IMR-90 (cell line): ENCODE measurements at regions not wholly inside any gene's neighbourhood (a gene's known extent, or its start where the extent isn't known, plus 50 kb on each side); places are given as distances from the start of the nearest gene placed in this dataset.

Experiments used
- ATAC-seq: fragments of 200-7000 bp; cut with Tn5 transposase; 2 replicates; pipeline ENCODE4 v1.9.1; 2020; ENCODE audit warnings: low read depth, mild to moderate bottlenecking, moderate library complexity
- BruUV-seq: library from RNA; stranded (reverse); fragments of 400-500 nt; replicated peaks from 2 replicates; lab custom pipeline; 2021; lab: Mats Ljungman, UMichigan
- CTCF ChIA-PET: fragments of 300-600 bp; formaldehyde crosslinking; extraction: SDS; loops from one replicate; lab custom pipeline; 2021; ENCODE audit warnings: antibody characterized with exemption; lab: Yijun Ruan, JAX
- POLR2A ChIA-PET: fragments of 300-600 bp; sonication (Branson Sonifier 250); formaldehyde crosslinking; loops from one replicate; lab custom pipeline; 2022; ENCODE audit warnings: antibody characterized with exemption; ENCODE audit not compliant: unreplicated experiment; lab: Charles Lee
- DNase-seq: peaks from one replicate; pipeline ENCODE4 v3.0.0; 2013
- H2AFZ ChIP-seq: replicated peaks from 2 replicates; pipeline ENCODE3; 2013; ENCODE audit warnings: low read length, mild to moderate bottlenecking; ENCODE audit not compliant: poor library complexity
- H2AK5ac ChIP-seq: 2 replicates; pipeline ENCODE4 v1.6.1; 2013; ENCODE audit warnings: low read depth, low read length, inconsistent platforms
- H2AK9ac ChIP-seq: replicated peaks from 2 replicates; pipeline ENCODE3; 2013; ENCODE audit warnings: mild to moderate bottlenecking, low read depth, low read length, moderate library complexity; ENCODE audit not compliant: poor library complexity
- H2BK120ac ChIP-seq: 2 replicates; pipeline ENCODE4 v1.6.1; 2013; ENCODE audit warnings: low read depth, low read length, inconsistent platforms
- H2BK15ac ChIP-seq: 3 replicates; pipeline ENCODE4 v1.6.1; 2013; ENCODE audit warnings: low read depth, low read length, inconsistent platforms
- H2BK20ac ChIP-seq: 2 replicates; pipeline ENCODE4 v1.6.1; 2013; ENCODE audit warnings: low read depth, mild to moderate bottlenecking, inconsistent platforms, low read length, moderate library complexity
- H2BK5ac ChIP-seq: 2 replicates; pipeline ENCODE4 v1.6.1; 2013; ENCODE audit warnings: mild to moderate bottlenecking, low read depth, low read length, inconsistent platforms; ENCODE audit not compliant: poor library complexity, severe bottlenecking
- H3K14ac ChIP-seq: replicated peaks from 2 replicates; pipeline ENCODE4 v1.6.1; 2013; ENCODE audit warnings: low read depth, low read length, inconsistent platforms
- H3K18ac ChIP-seq: 2 replicates; pipeline ENCODE4 v1.6.1; 2013; ENCODE audit warnings: low read depth, low read length, control low read depth
- H3K23ac ChIP-seq: 2 replicates; pipeline ENCODE4 v1.6.1; 2013; ENCODE audit warnings: low read depth, low read length, inconsistent platforms
- H3K27ac ChIP-seq: 2 replicates; pipeline ENCODE4 v1.5.1; 2013; ENCODE audit warnings: mild to moderate bottlenecking, control low read depth, low read length; ENCODE audit not compliant: insufficient read depth
- H3K27me3 ChIP-seq: 2 replicates; pipeline ENCODE4 v1.6.1; 2013; ENCODE audit warnings: low read length; ENCODE audit not compliant: control insufficient read depth, insufficient read depth
- H3K36me3 ChIP-seq: 2 replicates; pipeline ENCODE4 v1.6.1; 2013; ENCODE audit warnings: low read length, mixed read lengths; ENCODE audit not compliant: control insufficient read depth, insufficient read depth
- H3K4ac ChIP-seq: 2 replicates; pipeline ENCODE4 v1.6.1; 2013; ENCODE audit warnings: low read depth, low read length, inconsistent platforms
- H3K4me1 ChIP-seq: 2 replicates; pipeline ENCODE4 v1.6.1; 2013; ENCODE audit warnings: low read length, mixed read lengths; ENCODE audit not compliant: control insufficient read depth, insufficient read depth
- H3K4me2 ChIP-seq: 2 replicates; pipeline ENCODE4 v1.6.1; 2013; ENCODE audit warnings: low read depth, mild to moderate bottlenecking, control low read depth, low read length, moderate library complexity
- H3K4me3 ChIP-seq: 2 replicates; pipeline ENCODE4 v1.5.1; 2013; ENCODE audit warnings: low read depth, mild to moderate bottlenecking, control low read depth, low read length, moderate library complexity; ENCODE audit not compliant: insufficient read depth
- H3K56ac ChIP-seq: 2 replicates; pipeline ENCODE4 v1.6.1; 2013; ENCODE audit warnings: low read length, inconsistent platforms; ENCODE audit not compliant: insufficient read depth; ENCODE audit errors: extremely low read depth
- H3K79me1 ChIP-seq, 2 experiments: 2 replicates each; pipeline ENCODE4 v1.6.1; 2013; ENCODE audit warnings: low read length in 2 of 2, inconsistent platforms in 1 of 2, low read depth in 1 of 2
- H3K9ac ChIP-seq: 2 replicates; pipeline ENCODE4 v1.6.1; 2013; ENCODE audit warnings: low read depth, low read length, control low read depth
- H3K9me1 ChIP-seq: 2 replicates; pipeline ENCODE4 v1.6.1; 2013; ENCODE audit warnings: low read length, inconsistent platforms; ENCODE audit not compliant: insufficient read depth
- H3K9me3 ChIP-seq: 2 replicates; pipeline ENCODE4 v1.6.1; 2013; ENCODE audit warnings: low read length; ENCODE audit not compliant: control insufficient read depth, insufficient read depth
- H4K20me1 ChIP-seq: 2 replicates; pipeline ENCODE4 v1.6.1; 2013; ENCODE audit warnings: low read length, inconsistent platforms; ENCODE audit not compliant: insufficient read depth
- H4K5ac ChIP-seq: 2 replicates; pipeline ENCODE4 v1.6.1; 2013; ENCODE audit warnings: mild to moderate bottlenecking, low read depth, low read length, control low read depth
- H4K8ac ChIP-seq, 2 experiments: 2 replicates each; pipeline ENCODE4 v1.6.1; 2013; ENCODE audit warnings: low read depth in 2 of 2, low read length in 2 of 2, control low read depth in 1 of 2, inconsistent platforms in 1 of 2
- H4K91ac ChIP-seq: 2 replicates; pipeline ENCODE4 v1.6.1; 2013; ENCODE audit warnings: low read depth, low read length, inconsistent platforms; ENCODE audit not compliant: insufficient read depth
- BHLHE40 ChIP-seq: fragments of 150-350 bp; IDR thresholded peaks from 2 replicates; pipeline ENCODE4 v1.6.1; 2016; ENCODE audit warnings: mild to moderate bottlenecking, low read depth, low read length
- CHD1 ChIP-seq: IDR thresholded peaks from 2 replicates; pipeline ENCODE4 v1.6.1; 2012; ENCODE audit warnings: low read depth, low read length, improper control_type of control experiment
- MAZ ChIP-seq: IDR thresholded peaks from 2 replicates; pipeline ENCODE4 v1.6.1; 2012; ENCODE audit warnings: low read depth, mild to moderate bottlenecking, low read length, improper control_type of control experiment, moderate library complexity, borderline replicate concordance
- RFX5 ChIP-seq: IDR thresholded peaks from 2 replicates; pipeline ENCODE4 v1.8.0; 2012; ENCODE audit warnings: low read depth, mild to moderate bottlenecking, low read length, moderate library complexity
- SMC3 ChIP-seq: fragments of 150-350 bp; IDR thresholded peaks from 2 replicates; pipeline ENCODE4 v1.6.1; 2016; ENCODE audit warnings: low read depth, mild to moderate bottlenecking, antibody characterized with exemption, low read length, moderate library complexity
- WGBS, 2 experiments: methylation state at CpG; one replicate each; pipeline versions ENCODE4 v1.1.5 to v1.1.7; 2013; ENCODE audit warnings: missing lambda C conversion rate in 2 of 2; ENCODE audit not compliant: insufficient read length in 1 of 2; ENCODE audit errors: extremely low coverage in 2 of 2; 5-methylcytosine and 5-hydroxymethylcytosine counted together
- dilution Hi-C: fragments of 300-500 bp; cut with HindIII; formaldehyde crosslinking; loops from one replicate; pipeline ENCODE4 v1.14.3; 2018; ENCODE audit warnings: low sequenced_read_pairs; ENCODE audit not compliant: unreplicated experiment
- in situ Hi-C: fragments of 300-500 bp; cut with MboI; formaldehyde crosslinking; loops from 3 replicates; pipeline ENCODE4 v1.14.3; 2019; ENCODE audit warnings: low sequenced_read_pairs, inconsistent platforms, mixed read lengths
- intact Hi-C: fragments of 100-400 bp; cut with micrococcal nuclease; formaldehyde crosslinking; loops from 2 replicates; pipeline ENCODE4 v1.10.0; 2022

DNA sequence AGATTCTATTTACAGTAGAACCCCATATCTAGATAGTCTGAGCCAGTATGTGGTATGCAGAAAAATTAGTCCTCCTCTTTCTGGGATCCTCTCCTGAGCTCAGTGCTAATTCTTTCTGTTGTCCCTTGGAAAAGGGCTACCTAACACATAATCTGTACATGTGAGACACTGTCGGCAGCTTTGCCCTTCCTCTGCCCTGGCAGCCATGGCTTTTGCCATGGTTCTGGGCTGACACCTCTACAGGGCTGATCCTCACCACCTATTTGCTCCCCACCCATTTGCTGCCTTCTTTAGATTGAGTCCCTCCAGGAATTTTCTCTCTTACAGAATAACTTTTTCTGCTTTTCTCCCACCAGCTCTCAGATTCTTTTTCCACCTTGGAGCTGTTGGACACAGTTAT, 64.7 kb upstream of the MAP9 start:
- no peak overlapping the region for H2BK20ac ChIP-seq
- H3K4me3 ChIP-seq, result no peak overlapping the region
- 90% methylated on average over 1 of the region's 1 CpG; no CpG with 5 or more reads in 1 of the 2 experiments for WGBS, 2 experiments
- H3K27me3 ChIP-seq, result no peaks in the 10 kb centered on the region
- no peak overlapping the region for H4K91ac ChIP-seq
- no peak overlapping the region for H2AK9ac ChIP-seq
- H3K9ac ChIP-seq, result no peak overlapping the region
- H3K4me2 ChIP-seq, result no peak overlapping the region
- no peak overlapping the region for H2BK120ac ChIP-seq
- H4K5ac ChIP-seq, result peak overlapping the region; percentile 75; the same call in 1 of the 2 replicates
- no TSS peak for BruUV-seq
- H3K79me1 ChIP-seq, result no peaks in the 10 kb centered on the region
- dilution Hi-C loops, result no loop called here
- H3K18ac ChIP-seq, result peak overlapping the region; percentile 90; the same call in 1 of the 2 replicates
- peaks cover 2% of the 10 kb centered on the region; the same call in 1 of the 2 replicates for H3K4me1 ChIP-seq
- H3K27ac ChIP-seq, result no peak overlapping the region
- no peak overlapping the region for H3K56ac ChIP-seq
- H3K23ac ChIP-seq, result no peak overlapping the region
- no peak overlapping the region for H2BK15ac ChIP-seq
- H4K8ac ChIP-seq, result no peak overlapping the region
- intact Hi-C loops, result loop anchor here (5.0 kb wide), 1 partner anchor 81 kb away; no protein-coding TSS in a partner anchor
- no peak overlapping the region for H2BK5ac ChIP-seq
- H2AK5ac ChIP-seq, result no peak overlapping the region; the same call in 1 of the 2 replicates
- ChIA-PET CTCF (no interaction called here), POLR2A (no interaction called here)
- H3K9me3 ChIP-seq, result peaks cover 2% of the 10 kb centered on the region; the same call in 1 of the 2 replicates
- H2AFZ ChIP-seq, result no peak overlapping the region
- no peak overlapping the region for H3K4ac ChIP-seq
- H3K14ac ChIP-seq, result no peak overlapping the region
- DNase-seq (no peak), ATAC-seq (no peak)
- TF ChIP-seq RFX5, result no peak
- TF ChIP-seq CHD1, result no peak
- TF ChIP-seq SMC3, result no peak
- no peak for TF ChIP-seq MAZ
- TF ChIP-seq BHLHE40, result no peak
- no peaks in the 10 kb centered on the region for H3K36me3 ChIP-seq
- H3K9me1 ChIP-seq, result no peaks in the 10 kb centered on the region
- no peaks in the 10 kb centered on the region for H4K20me1 ChIP-seq
- in situ Hi-C loops, result loop anchor here (10.0 kb wide), 2 partner anchors 343 to 513 kb away; partner anchors contain the start of gene CTSO
